Activated T-helper 17 cell treated with anti-CD3 and anti-CD28 coated beads, Interleukin-2, amount 50 U/mL, for 72 hours (primary cell): ENCODE measurements at regions not wholly inside any gene's neighbourhood (a gene's known extent, or its start where the extent isn't known, plus 50 kb on each side); places are given as distances from the start of the nearest gene placed in this dataset.

ENCODE experiments used
- ATAC-seq: fragments of 150-1000 bp; cut with Tn5 transposase; replicated peaks from 2 replicates; pipeline ENCODE4 v1.10.0; 2021; ENCODE audit warnings: mild to moderate bottlenecking, moderate library complexity
- H3K27ac Mint-ChIP-seq: one replicate; pipeline ENCODE4 v1.8.0; 2022; ENCODE audit warnings: mixed read lengths
- H3K27me3 Mint-ChIP-seq: one replicate; pipeline ENCODE4 v1.8.0; 2022; ENCODE audit warnings: mixed read lengths
- H3K36me3 Mint-ChIP-seq: one replicate; pipeline ENCODE4 v1.8.0; 2022; ENCODE audit warnings: low read depth, mild to moderate bottlenecking, mixed read lengths
- H3K4me1 Mint-ChIP-seq: one replicate; pipeline ENCODE4 v1.8.0; 2022; ENCODE audit warnings: mixed read lengths
- H3K4me3 Mint-ChIP-seq: one replicate; pipeline ENCODE4 v1.8.0; 2022; ENCODE audit warnings: mild to moderate bottlenecking, mixed read lengths
- H3K9me3 Mint-ChIP-seq: one replicate; pipeline ENCODE4 v1.8.0; 2022; ENCODE audit warnings: mixed read lengths

DNA sequence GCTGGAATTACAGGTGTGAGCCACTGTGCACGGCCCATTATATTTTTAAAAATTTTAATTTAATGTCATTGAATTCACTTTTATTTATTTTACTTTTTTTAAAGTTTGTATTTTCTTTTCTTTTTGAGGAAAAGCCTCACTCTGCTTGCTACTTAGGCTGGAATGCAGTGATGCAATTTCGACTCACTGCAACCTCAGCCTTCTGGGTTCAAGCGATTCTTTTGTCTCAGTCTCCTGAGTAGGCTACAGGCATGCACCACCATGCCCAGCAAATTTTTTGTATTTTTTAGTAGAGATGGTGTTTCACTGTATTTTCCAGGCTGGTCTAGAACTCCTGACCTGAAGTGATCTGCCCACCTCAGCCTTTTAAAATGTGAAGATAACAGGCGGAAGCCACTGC is 277.5 kb upstream of the HSFY2 start:
- no peaks in the 10 kb centered on the region for H3K9me3 Mint-ChIP-seq
- no peak overlapping the region for H3K27ac Mint-ChIP-seq
- H3K36me3 Mint-ChIP-seq, result no peaks in the 10 kb centered on the region
- ATAC-seq, result no peak
- H3K4me1 Mint-ChIP-seq, result no peaks in the 10 kb centered on the region
- no peak overlapping the region for H3K4me3 Mint-ChIP-seq
- H3K27me3 Mint-ChIP-seq, result no peaks in the 10 kb centered on the region

- no peaks in the 10 kb centered on the region for H3K36me3 Mint-ChIP-seq
These were observed 269.5 kb upstream of the HSFY2 start for GRCh38 chrY:19042984-19043442.

GRCh38 chrY:19042306-19042958 is 268.9 kb upstream of the HSFY2 start:
- no peak for ATAC-seq
- Mint-ChIP-seq H3K27me3 (no peaks in the 10 kb centered on the region), H3K4me1 (no peaks in the 10 kb centered on the region), H3K4me3 (no peak overlapping the region), H3K9me3 (peaks cover 4% of the 10 kb centered on the region), H3K36me3 (no peaks in the 10 kb centered on the region), H3K27ac (no peak overlapping the region)

More at GRCh38 chrY:19042984-19043442, 269.5 kb upstream of the HSFY2 start:
- no peak overlapping the region for H3K27ac Mint-ChIP-seq
- no peaks in the 10 kb centered on the region for H3K27me3 Mint-ChIP-seq
- H3K9me3 Mint-ChIP-seq, result peaks cover 4% of the 10 kb centered on the region
- H3K4me3 Mint-ChIP-seq, result no peak overlapping the region
- no peak for ATAC-seq
- no peaks in the 10 kb centered on the region for H3K4me1 Mint-ChIP-seq

DNA sequence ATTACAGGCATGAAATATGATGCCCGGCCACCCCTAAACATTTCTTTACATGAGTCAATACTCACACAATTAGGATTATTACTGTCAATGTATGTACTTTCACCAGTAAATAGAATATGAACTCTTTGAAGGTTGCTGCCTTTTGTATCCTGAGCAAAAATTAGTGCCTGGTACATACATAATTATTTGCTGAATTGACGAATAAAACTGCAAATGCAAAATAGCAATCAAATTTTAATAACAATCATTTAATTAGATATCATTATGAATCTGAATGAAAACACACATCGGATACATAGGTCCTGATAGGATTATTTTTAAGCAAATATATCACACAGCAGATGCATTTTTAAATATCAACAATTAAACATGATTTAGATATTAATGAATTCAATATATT is 253.1 kb upstream of the HSFY2 start:
- no peak overlapping the region for H3K4me3 Mint-ChIP-seq
- H3K4me1 Mint-ChIP-seq, result no peaks in the 10 kb centered on the region
- H3K36me3 Mint-ChIP-seq, result no peaks in the 10 kb centered on the region
- no peak for ATAC-seq
- H3K9me3 Mint-ChIP-seq, result no peaks in the 10 kb centered on the region
- no peaks in the 10 kb centered on the region for H3K27me3 Mint-ChIP-seq
- no peak overlapping the region for H3K27ac Mint-ChIP-seq

DNA sequence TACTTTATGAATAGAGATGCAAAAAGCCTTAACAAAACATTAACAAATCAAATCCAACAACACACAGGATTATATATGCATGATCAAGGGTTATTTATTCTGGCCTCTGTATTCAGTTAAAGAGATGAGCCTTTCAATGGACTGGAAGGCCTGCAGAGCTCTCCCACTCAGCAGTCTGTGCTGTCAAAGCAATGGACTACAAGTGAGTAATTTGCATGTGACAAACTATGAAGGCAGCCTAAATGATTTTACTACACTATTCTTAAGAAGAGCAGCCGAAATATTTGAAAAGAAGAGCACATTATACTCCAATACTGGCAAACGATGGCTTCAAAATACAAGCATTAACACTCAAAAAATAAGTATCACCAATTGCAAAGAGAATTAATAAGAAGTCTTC is 250.4 kb upstream of the HSFY2 start:
- H3K27me3 Mint-ChIP-seq, result no peaks in the 10 kb centered on the region
- H3K4me3 Mint-ChIP-seq, result no peak overlapping the region
- ATAC-seq, result no peak
- H3K36me3 Mint-ChIP-seq, result no peaks in the 10 kb centered on the region
- no peak overlapping the region for H3K27ac Mint-ChIP-seq
- H3K9me3 Mint-ChIP-seq, result no peaks in the 10 kb centered on the region
- no peaks in the 10 kb centered on the region for H3K4me1 Mint-ChIP-seq

GRCh38 chrY:19020193-19020592 is 246.7 kb upstream of the HSFY2 start:
- Mint-ChIP-seq H3K36me3 (no peaks in the 10 kb centered on the region), H3K4me1 (no peaks in the 10 kb centered on the region), H3K4me3 (no peak overlapping the region), H3K27me3 (no peaks in the 10 kb centered on the region), H3K27ac (no peak overlapping the region), H3K9me3 (no peaks in the 10 kb centered on the region)
- no peak for ATAC-seq

DNA sequence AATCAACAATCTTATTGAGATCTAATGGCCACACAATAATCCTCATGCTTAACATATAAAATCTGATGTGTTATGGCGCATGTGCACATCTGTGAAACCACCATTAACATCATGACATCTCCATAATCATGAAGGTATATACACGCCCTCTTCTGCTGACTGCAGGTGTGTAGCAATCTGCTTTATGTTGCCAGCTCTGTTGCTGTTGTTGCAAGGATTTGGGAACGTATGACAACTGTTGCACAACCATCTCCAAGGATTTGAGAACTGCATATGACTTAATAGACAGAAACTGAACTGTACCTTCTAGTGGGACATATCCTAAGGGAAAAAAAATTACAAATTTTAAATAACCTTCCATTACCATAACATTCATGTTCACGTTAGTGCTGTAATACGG is 243.5 kb upstream of the HSFY2 start:
- no peak for ATAC-seq
- no peaks in the 10 kb centered on the region for H3K9me3 Mint-ChIP-seq
- H3K27ac Mint-ChIP-seq, result no peak overlapping the region
- no peaks in the 10 kb centered on the region for H3K4me1 Mint-ChIP-seq
- H3K27me3 Mint-ChIP-seq, result no peaks in the 10 kb centered on the region
- H3K36me3 Mint-ChIP-seq, result no peaks in the 10 kb centered on the region
- no peak overlapping the region for H3K4me3 Mint-ChIP-seq

- Mint-ChIP-seq H3K4me1 (no peaks in the 10 kb centered on the region), H3K27me3 (no peaks in the 10 kb centered on the region), H3K9me3 (no peaks in the 10 kb centered on the region), H3K4me3 (no peak overlapping the region), H3K27ac (no peak overlapping the region), H3K36me3 (no peaks in the 10 kb centered on the region)
- no peak for ATAC-seq
These were observed 242.3 kb upstream of the HSFY2 start for GRCh38 chrY:19015854-19016253.

GRCh38 chrY:19015213-19015612 is 241.7 kb upstream of the HSFY2 start:
- no peaks in the 10 kb centered on the region for H3K36me3 Mint-ChIP-seq
- H3K27ac Mint-ChIP-seq, result no peak overlapping the region
- ATAC-seq, result no peak
- H3K4me3 Mint-ChIP-seq, result no peak overlapping the region
- H3K9me3 Mint-ChIP-seq, result no peaks in the 10 kb centered on the region
- H3K27me3 Mint-ChIP-seq, result no peaks in the 10 kb centered on the region
- H3K4me1 Mint-ChIP-seq, result no peaks in the 10 kb centered on the region

- ATAC-seq, result no peak
- H3K27ac Mint-ChIP-seq, result no peak overlapping the region
- H3K36me3 Mint-ChIP-seq, result no peaks in the 10 kb centered on the region
- no peaks in the 10 kb centered on the region for H3K9me3 Mint-ChIP-seq
- H3K27me3 Mint-ChIP-seq, result no peaks in the 10 kb centered on the region
- H3K4me3 Mint-ChIP-seq, result no peak overlapping the region
- no peaks in the 10 kb centered on the region for H3K4me1 Mint-ChIP-seq
These were observed 239.4 kb upstream of the HSFY2 start for GRCh38 chrY:19012985-19013384.

- peaks cover 3% of the 10 kb centered on the region for H3K9me3 Mint-ChIP-seq
- H3K4me3 Mint-ChIP-seq, result no peak overlapping the region
- no peak overlapping the region for H3K27ac Mint-ChIP-seq
- H3K4me1 Mint-ChIP-seq, result no peaks in the 10 kb centered on the region
- peak; percentile 71 for ATAC-seq
- H3K36me3 Mint-ChIP-seq, result no peaks in the 10 kb centered on the region
- H3K27me3 Mint-ChIP-seq, result no peaks in the 10 kb centered on the region
These were observed 238.1 kb upstream of the HSFY2 start for GRCh38 chrY:19011605-19012090.

DNA sequence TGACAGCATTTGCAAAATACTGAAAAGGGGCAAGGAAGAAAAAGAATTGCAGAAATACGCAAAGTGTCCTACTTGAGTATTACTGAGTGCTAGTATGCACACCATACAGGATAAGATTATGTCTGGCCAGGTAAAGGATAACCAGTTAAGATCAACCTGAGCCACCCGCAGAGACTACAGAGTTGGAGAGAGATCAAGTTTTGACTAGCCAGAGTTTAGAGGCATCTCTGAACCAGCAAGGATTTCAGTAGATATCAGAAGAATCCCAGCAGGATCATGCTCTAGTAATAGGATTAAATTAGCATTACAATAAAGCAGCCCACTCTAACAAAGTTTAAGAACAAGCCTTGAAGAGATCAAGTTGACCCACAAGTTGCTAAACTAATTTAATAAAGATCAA is 232.7 kb upstream of the HSFY2 start:
- no peak overlapping the region for H3K27ac Mint-ChIP-seq
- no peak for ATAC-seq

GRCh38 chrY:19005579-19005978 is 232.0 kb upstream of the HSFY2 start:
- H3K27me3 Mint-ChIP-seq, result no peaks in the 10 kb centered on the region
- H3K4me3 Mint-ChIP-seq, result no peak overlapping the region
- no peaks in the 10 kb centered on the region for H3K36me3 Mint-ChIP-seq
- no peak overlapping the region for H3K27ac Mint-ChIP-seq
- no peak for ATAC-seq
- H3K9me3 Mint-ChIP-seq, result peaks cover 3% of the 10 kb centered on the region
- no peaks in the 10 kb centered on the region for H3K4me1 Mint-ChIP-seq

More for the DNA sequence above, 232.7 kb upstream of the HSFY2 start:
- Mint-ChIP-seq H3K4me3 (no peak overlapping the region), H3K36me3 (no peaks in the 10 kb centered on the region), H3K27me3 (no peaks in the 10 kb centered on the region), H3K4me1 (no peaks in the 10 kb centered on the region), H3K9me3 (peaks cover 3% of the 10 kb centered on the region)

GRCh38 chrY:18997635-18998240 is 224.2 kb upstream of the HSFY2 start:
- Mint-ChIP-seq H3K27ac (no peak overlapping the region), H3K4me3 (no peak overlapping the region), H3K9me3 (no peaks in the 10 kb centered on the region), H3K27me3 (no peaks in the 10 kb centered on the region), H3K4me1 (no peaks in the 10 kb centered on the region), H3K36me3 (no peaks in the 10 kb centered on the region)
- ATAC-seq, result no peak

- Mint-ChIP-seq H3K4me3 (no peak overlapping the region), H3K27me3 (no peaks in the 10 kb centered on the region), H3K36me3 (no peaks in the 10 kb centered on the region), H3K4me1 (no peaks in the 10 kb centered on the region), H3K9me3 (no peaks in the 10 kb centered on the region), H3K27ac (no peak overlapping the region)
- ATAC-seq, result no peak
These were observed 219.9 kb upstream of the HSFY2 start for GRCh38 chrY:18993480-18993879.
